HG02588 (cell line): ENCODE measurements at regions not wholly inside any gene's neighbourhood (a gene's known extent, or its start where the extent isn't known, plus 50 kb on each side); places are given as distances from the start of the nearest gene placed in this dataset.
A peak's percentile ranks its signal among the peaks of the same experiment; 100 is the strongest.

Experiments
- ATAC-seq: cut with Tn5 transposase; IDR thresholded peaks from one replicate; pipeline ENCODE4 v1.9.1; 2021; ENCODE audit warnings: mild to moderate bottlenecking, moderate library complexity; ENCODE audit not compliant: unreplicated experiment

DNA sequence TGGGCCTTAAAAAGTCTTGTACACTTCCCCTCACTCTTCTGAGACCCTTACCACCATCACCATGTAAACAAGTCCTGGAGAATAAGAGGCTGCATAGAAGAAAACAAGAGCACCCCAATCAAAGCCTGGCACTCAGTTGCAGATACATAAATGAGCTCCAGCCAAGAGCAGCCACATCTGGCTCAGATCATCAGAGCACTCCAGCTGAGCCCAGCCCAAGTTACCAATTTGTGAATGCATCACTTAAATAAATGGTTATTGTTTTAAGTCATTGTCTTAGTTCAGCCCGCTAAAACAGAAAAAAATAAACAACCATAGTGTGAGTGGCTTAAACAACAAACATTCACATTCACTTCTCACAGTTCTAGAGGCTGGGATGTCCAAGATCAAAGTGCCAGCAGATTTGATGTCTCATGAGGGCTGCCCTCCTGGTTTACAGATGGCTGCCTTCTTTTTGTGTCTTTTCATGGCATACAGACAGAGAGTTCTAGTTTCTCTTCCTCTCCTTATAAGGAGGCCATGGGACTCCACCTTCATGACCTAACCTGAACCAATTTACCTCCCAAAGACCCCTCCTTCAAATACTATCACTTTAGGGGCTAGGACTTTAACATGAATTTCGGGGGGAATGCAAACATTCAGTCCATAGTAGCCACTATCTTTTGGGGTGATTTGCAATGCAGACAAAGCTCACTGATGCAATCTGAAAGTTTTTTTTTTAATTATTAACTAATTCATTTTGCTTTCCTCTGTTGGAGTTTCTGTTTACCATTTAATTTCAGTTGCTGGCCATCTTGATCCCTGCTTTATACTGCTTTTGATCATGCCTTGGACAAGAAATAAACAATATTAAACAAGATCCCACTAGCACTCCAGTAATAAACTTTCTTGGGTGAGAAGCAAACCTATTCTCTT is 187.5 kb upstream of the ACVR2A start:
- ATAC-seq = peak; percentile 46

DNA sequence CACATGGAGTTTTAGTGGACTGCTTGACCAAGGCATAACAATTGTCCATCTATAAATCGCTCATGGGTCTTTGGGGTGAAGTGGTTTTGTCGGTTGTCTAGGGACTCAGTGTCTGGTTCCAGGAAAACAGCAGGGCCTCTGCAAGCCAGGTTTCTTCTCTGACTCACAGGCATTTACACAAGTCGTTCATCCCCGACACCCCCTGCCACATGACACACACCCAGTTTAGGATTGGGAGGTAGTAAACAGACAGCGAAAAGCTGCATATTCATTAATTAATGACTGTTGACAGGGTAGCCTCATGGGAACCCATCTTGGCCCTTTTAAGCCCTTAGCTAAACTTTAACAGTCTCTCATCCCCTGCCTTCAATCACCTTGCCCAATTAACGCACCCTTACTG is 194.8 kb upstream of the ACVR2A start:
- ATAC-seq = no peak

DNA sequence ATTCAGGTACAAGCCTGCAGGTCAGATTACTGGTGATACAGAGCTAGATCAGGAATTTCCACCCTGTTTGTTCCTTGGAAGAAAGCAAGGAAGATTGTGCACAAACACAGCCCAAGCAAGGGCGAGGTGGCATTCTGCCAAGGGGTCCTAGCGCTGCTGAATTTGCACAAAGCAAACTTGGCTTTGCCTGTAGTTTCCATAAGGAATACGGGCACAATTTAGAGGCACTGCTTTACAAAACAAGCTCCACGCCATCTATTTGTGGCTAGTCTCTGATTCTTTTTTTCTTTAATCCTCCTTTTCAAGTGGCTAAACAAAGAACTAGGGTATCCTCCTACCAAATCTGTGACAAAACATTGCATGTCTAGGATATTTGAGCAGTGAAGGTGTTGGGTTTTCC is 195.5 kb upstream of the ACVR2A start:
- no peak for ATAC-seq

DNA sequence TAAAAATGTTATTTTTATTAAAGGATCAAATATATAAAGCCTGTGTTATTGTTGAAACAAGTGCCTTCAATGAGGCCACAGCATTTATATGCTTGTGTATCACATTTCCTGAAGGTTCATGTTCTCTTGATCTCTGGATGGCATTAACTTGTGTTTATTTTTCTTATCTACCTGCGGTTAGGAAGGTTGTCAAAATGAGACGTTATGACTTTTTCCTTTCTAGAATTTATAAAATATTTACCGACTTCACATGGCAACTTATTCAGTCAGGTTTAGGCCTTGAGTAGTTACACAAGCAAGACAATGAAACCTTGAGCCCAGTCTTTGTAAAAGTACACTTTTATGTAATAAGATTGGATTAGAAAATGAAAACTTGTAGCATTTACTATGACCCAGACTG is 196.4 kb upstream of the ACVR2A start:
- ATAC-seq = no peak

- ATAC-seq = no peak
These were observed 197.0 kb upstream of the ACVR2A start for GRCh38 chr2:147647816-147648215.

- ATAC-seq = no peak
These were observed 197.9 kb upstream of the ACVR2A start for GRCh38 chr2:147646818-147647468.

- no peak for ATAC-seq
These were observed 200.3 kb upstream of the ACVR2A start for GRCh38 chr2:147644491-147644890.

GRCh38 chr2:147642765-147643164 is 202.1 kb upstream of the ACVR2A start:
- no peak for ATAC-seq

- ATAC-seq = no peak
These were observed 203.2 kb upstream of the ACVR2A start for GRCh38 chr2:147641651-147642050.

- ATAC-seq = peak; percentile 78
These were observed 204.9 kb upstream of the ACVR2A start for GRCh38 chr2:147639891-147640290.

DNA sequence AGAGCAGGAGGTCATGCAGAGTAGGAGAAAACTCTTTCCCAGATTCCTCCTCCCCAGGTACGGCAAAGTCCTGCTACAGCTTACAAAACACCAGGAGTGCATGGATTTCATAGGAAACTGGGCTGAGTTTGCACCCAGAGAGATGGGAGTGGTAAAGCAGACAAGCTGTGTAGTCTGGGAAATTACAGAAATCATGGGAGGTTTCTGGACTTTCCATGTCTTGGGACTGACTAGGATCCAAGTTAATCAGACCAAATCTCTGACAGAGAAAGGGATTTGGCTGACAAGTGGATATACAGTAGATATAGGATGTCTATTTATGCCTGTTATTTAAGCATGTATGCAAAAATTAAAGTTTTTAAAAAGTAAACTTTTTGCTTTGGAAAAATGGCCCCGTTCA is 205.4 kb upstream of the ACVR2A start:
- no peak for ATAC-seq

- no peak for ATAC-seq
These were observed 207.9 kb upstream of the ACVR2A start for GRCh38 chr2:147636886-147637285.

DNA sequence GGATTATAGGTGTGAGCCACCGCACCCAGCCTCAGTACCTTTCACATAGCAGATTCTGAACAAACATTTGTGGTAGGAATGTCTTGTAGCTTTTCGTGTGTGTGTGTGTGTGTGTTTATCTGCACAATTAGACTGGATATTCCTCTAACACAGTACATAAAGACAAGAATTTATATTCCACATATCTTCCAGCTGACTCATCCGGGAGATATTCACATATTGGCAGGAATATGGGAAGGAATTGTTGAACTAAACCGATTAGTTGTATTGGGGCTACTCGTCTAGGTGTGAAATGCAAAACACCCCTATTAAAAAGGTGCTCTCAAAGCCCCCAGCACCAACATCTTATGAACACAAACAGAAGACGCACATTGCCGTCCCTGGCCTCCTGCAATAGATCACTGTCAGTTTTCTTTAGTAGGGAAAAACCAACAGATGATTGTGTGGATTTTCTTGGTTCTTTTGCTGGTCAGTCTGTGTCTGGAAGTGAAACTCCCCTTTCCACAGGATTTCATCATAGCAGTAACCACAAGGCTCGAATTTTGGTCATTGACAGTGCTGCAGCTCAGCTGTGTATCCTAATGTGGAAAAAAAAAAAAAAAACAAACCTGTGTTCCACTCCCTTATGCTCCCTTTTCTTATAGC is 208.5 kb upstream of the ACVR2A start:
- no peak for ATAC-seq

DNA sequence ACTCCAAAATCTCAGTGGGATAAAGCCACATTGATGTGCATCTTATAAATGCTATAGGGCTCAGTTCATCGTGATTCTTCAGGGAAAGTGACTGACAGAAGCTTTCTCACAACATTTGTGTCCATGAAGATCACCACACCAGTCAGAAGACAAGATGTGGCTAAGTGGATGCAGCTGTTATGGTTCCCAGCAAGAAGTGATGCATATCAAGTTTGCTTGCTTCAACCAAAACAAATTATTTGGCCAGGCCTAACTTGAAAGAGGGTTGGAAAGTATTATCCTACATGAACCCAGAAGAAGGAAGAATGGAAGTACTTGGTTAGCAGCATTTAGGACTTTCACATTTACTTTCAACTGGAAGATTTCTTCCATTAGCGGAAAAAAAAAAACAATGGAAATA is 210.0 kb upstream of the ACVR2A start:
- ATAC-seq = no peak

- ATAC-seq = no peak
These were observed 212.6 kb upstream of the ACVR2A start for GRCh38 chr2:147632198-147632597.

DNA sequence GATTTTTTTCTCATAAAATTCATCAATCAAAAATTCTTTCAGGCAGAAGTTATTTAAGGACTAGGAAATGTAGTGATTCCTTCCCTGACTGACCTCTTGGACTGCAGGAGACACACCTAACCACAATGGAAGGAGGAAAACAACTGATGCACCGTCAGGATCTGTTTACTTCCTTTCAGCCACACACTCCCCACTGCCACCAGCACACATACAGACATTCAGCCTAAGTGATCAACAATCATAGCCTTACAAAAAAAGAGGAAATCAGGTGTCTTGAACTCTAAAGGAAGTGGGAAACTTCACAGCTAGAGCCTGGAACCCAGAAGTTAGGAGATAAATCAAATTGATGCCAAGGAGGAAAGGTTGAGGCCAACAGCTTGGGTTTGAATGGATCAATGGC is 213.5 kb upstream of the ACVR2A start:
- no peak for ATAC-seq

- no peak for ATAC-seq
These were observed 214.2 kb upstream of the ACVR2A start for GRCh38 chr2:147630585-147630984.

DNA sequence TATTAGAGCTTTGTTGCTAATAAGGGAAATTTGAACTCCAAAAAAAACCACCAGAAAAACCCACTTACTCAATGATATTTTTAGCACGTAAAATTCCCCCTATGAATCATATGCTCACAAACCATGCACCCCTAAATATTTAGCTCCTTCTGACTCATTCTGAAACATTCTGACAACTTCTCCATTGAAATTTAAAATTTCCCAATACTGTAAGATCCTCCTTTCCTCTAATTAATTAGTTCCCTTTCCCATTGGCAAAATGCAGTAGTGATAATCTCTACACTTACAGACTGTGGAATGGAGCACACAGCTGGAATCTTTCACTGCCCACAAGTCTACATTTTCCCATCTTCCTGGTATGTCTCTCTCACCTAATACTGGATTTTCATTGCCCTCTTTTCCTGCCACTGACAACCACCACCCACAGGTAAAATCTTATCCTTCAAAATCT is 215.8 kb upstream of the ACVR2A start:
- ATAC-seq = peak; percentile 60

- ATAC-seq = peak; percentile 92
These were observed 221.5 kb upstream of the ACVR2A start for GRCh38 chr2:147623328-147623727.

- ATAC-seq = no peak
These were observed 223.1 kb upstream of the ACVR2A start for GRCh38 chr2:147621656-147622197.

DNA sequence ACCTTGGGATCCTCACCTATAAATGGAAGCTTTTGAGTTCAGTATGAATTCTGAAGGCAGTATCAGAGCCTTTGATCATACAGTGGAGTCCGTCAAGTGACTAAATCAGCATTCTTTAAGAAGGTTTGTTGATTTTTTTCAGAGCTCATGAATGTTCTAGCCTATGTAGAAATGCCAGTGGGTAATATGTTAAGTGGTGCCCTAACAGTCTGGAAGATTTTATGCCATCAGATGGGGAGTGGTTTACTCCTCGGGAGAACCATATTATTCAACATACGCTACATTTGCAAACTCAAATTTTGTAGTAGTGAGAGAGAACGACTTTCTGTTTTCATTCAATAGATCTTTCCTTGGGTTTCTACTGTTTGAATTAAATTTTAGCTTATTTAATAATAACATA is 225.0 kb upstream of the ACVR2A start:
- ATAC-seq = no peak
